ENCODE measurements at regions not wholly inside any gene's neighbourhood (a gene's known extent, or its start where the extent isn't known, plus 50 kb on each side); places are given as distances from the start of the nearest gene placed in this dataset.
A peak's percentile ranks its signal among the peaks of the same experiment; 100 is the strongest.

DNA sequence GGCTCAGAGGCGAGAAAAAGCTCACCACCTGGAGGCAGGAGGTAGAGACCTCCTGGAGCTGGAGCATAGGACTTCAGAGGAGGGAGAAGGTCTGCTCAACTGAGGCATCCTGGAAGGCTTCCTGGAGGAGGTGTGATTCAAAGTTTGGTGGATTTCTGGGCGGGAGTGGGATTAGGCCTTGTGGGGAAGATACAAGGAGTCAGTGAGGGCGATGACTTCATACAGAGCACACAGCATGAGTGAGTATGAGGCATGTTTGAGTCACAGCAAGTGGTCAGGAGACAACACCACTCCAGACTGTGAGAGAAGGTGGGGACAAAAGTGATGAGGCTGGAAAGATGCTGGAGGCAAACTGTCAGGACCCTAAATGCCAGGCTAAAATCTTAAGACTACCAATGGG is 77.6 kb downstream of the MATN1 start:
- H4K20me1 ChIP-seq (ENCODE audit: insufficient read depth): no peaks in the 10 kb centered on the region
- H3K9me3 ChIP-seq (ENCODE audit: control insufficient read depth in 1 of 2, insufficient read depth in 1 of 2, low read depth in 1 of 2, low read length in 2 of 2): no peaks in the 10 kb centered on the region
- H3K79me2 ChIP-seq (ENCODE audit: insufficient read depth, low read length): no peaks in the 10 kb centered on the region
- no peak overlapping the region for H3K4me3 ChIP-seq (replicated peaks in 1 of 2; ENCODE audit: low read depth in 1 of 2, low read length in 2 of 2)
- peaks cover 6 to 35% of the 10 kb centered on the region in 2 experiments; a peak in 3 of 4 replicates for H3K4me1 ChIP-seq (ENCODE audit: control insufficient read depth in 1 of 2, insufficient read depth in 2 of 2, low read length in 2 of 2)
- H2AFZ ChIP-seq (ENCODE audit: low read depth, low read length, poor library complexity, severe bottlenecking): no peak overlapping the region
- H3K36me3 ChIP-seq (ENCODE audit: control insufficient read depth in 1 of 2, insufficient read depth in 2 of 2, low read length in 2 of 2): no peaks in the 10 kb centered on the region
- RAD21 ChIA-PET (ENCODE audit: low non-redundant PET in 1 of 2, low total read pairs in 2 of 2, uncharacterized antibody in 2 of 2, unreplicated experiment in 2 of 2): no interaction called here
- H3K27ac ChIP-seq (ENCODE audit: low read depth, low read length): no peak overlapping the region
- DNase-seq (ENCODE audit: low read depth, low spot score) (peak; percentile 43), ATAC-seq (peak; percentile 57; the same call in 1 of the 2 replicates)
- TF ChIP-seq EGR1 (IDR thresholded peaks at IDR 0.05; ENCODE audit: low read depth) (no peak), MAX (IDR thresholded peaks at IDR 0.05) (peak; percentile 37; the same call in 1 of the 2 replicates), CEBPB (IDR thresholded peaks at IDR 0.05; ENCODE audit: low read depth) (no peak), SP1 (IDR thresholded peaks at IDR 0.05; ENCODE audit: low read depth) (0 out of 2 replicates have a peak, but pooled peaks have one; percentile 22)
- no TSS peak for BruUV-seq (replicated peaks)
- no peak overlapping the region for H3K9ac ChIP-seq (ENCODE audit: low read length)
- no peaks in the 10 kb centered on the region for H3K9me2 ChIP-seq (ENCODE audit: insufficient read depth)
- CTCF ChIA-PET: no interaction called here
- no peaks in the 10 kb centered on the region for H3K27me3 ChIP-seq (ENCODE audit: insufficient read depth, low read length)
- POLR2A ChIA-PET: no interaction called here
- intact Hi-C loops (cut with micrococcal nuclease): no loop called here
- H3K4me2 ChIP-seq (ENCODE audit: low read length): peak overlapping the region; percentile 11; the same call in 1 of the 2 replicates

- intact Hi-C loops (cut with micrococcal nuclease): no loop called here
- ATAC-seq (no peak), DNase-seq (ENCODE audit: low read depth, low spot score) (no peak)
- ChIA-PET POLR2A (no interaction called here), RAD21 (ENCODE audit: low non-redundant PET in 1 of 2, low total read pairs in 2 of 2, uncharacterized antibody in 2 of 2, unreplicated experiment in 2 of 2) (no interaction called here), CTCF (no interaction called here)
- Histone ChIP-seq H3K4me1 (ENCODE audit: control insufficient read depth in 1 of 2, insufficient read depth in 2 of 2, low read length in 2 of 2) (peaks cover 0 to 10% of the 10 kb centered on the region in 2 experiments; a peak in 2 of 4 replicates), H3K4me3 (replicated peaks in 1 of 2; ENCODE audit: low read depth in 1 of 2, low read length in 2 of 2) (no peak overlapping the region), H3K79me2 (ENCODE audit: insufficient read depth, low read length) (no peaks in the 10 kb centered on the region), H3K4me2 (ENCODE audit: low read length) (no peak overlapping the region), H3K9me3 (ENCODE audit: control insufficient read depth in 1 of 2, insufficient read depth in 1 of 2, low read depth in 1 of 2, low read length in 2 of 2) (no peaks in the 10 kb centered on the region), H3K27me3 (ENCODE audit: insufficient read depth, low read length) (no peaks in the 10 kb centered on the region), H2AFZ (ENCODE audit: low read depth, low read length, poor library complexity, severe bottlenecking) (no peak overlapping the region), H3K9ac (ENCODE audit: low read length) (no peak overlapping the region), H3K9me2 (ENCODE audit: insufficient read depth) (no peaks in the 10 kb centered on the region), H4K20me1 (ENCODE audit: insufficient read depth) (no peaks in the 10 kb centered on the region), H3K36me3 (ENCODE audit: control insufficient read depth in 1 of 2, insufficient read depth in 2 of 2, low read length in 2 of 2) (no peaks in the 10 kb centered on the region), H3K27ac (ENCODE audit: low read depth, low read length) (no peak overlapping the region)
- no TSS peak for BruUV-seq (replicated peaks)
- no peak for TF ChIP-seq EGR1 (IDR thresholded peaks at IDR 0.05; ENCODE audit: low read depth)
- TF ChIP-seq CEBPB (IDR thresholded peaks at IDR 0.05; ENCODE audit: low read depth): no peak
- TF ChIP-seq TCF7L2 (IDR thresholded peaks at IDR 0.05; ENCODE audit: borderline replicate concordance, extremely low read depth, insufficient read depth, insufficient read length): no peak
- no peak for TF ChIP-seq SIN3A (IDR thresholded peaks at IDR 0.05; ENCODE audit: low read depth)
- TF ChIP-seq ZFX (IDR thresholded peaks at IDR 0.05): no peak
- no peak for TF ChIP-seq POLR2A (IDR thresholded peaks at IDR 0.05; ENCODE audit: borderline replicate concordance, extremely low read depth, insufficient read depth, insufficient read length)
- no peak for TF ChIP-seq YY1 (IDR thresholded peaks at IDR 0.05; ENCODE audit: extremely low read depth, insufficient replicate concordance, low read depth, low read length)
- TF ChIP-seq SRF (IDR thresholded peaks at IDR 0.05; ENCODE audit: low read depth): no peak
- no peak for TF ChIP-seq ELF1 (IDR thresholded peaks at IDR 0.05; ENCODE audit: borderline replicate concordance, low read depth)
- TF ChIP-seq MAX (IDR thresholded peaks at IDR 0.05): no peak
- TF ChIP-seq EZH2 (IDR thresholded peaks at IDR 0.05): no peak
- no peak for TF ChIP-seq POLR2AphosphoS5 (IDR thresholded peaks at IDR 0.05; ENCODE audit: low read depth, low read length)
- no peak for TF ChIP-seq RAD21 (IDR thresholded peaks at IDR 0.05; ENCODE audit: low read depth)
- no peak for TF ChIP-seq FOSL1 (IDR thresholded peaks at IDR 0.05; ENCODE audit: low read depth)
- no peak for TF ChIP-seq CBX3 (IDR thresholded peaks at IDR 0.05; ENCODE audit: low read depth)
- TF ChIP-seq ZNF274 (IDR thresholded peaks at IDR 0.05; ENCODE audit: low read depth, low read length): no peak
Measured at GRCh38 chr1:30642391-30643120, 80.8 kb downstream of the MATN1 start.

All from HCT116 (cell line).